Activated CD4-positive, alpha-beta memory T cell treated with anti-CD3 and anti-CD28 coated beads for 36 hours (primary cell): ENCODE measurements at regions not wholly inside any gene's neighbourhood (a gene's known extent, or its start where the extent isn't known, plus 50 kb on each side); places are given as distances from the start of the nearest gene placed in this dataset.

ENCODE experiments used
- CTCF ChIA-PET: fragments of 350-600 bp; sonication (Branson Sonifier 250); formaldehyde crosslinking; loops from one replicate; lab custom pipeline; 2021; ENCODE audit warnings: antibody characterized with exemption, inconsistent platforms; lab: Charles Lee
- POLR2A ChIA-PET: fragments of 350-600 bp; sonication (Branson Sonifier 250); formaldehyde crosslinking; loops from one replicate; lab custom pipeline; 2021; ENCODE audit warnings: antibody characterized with exemption; lab: Charles Lee
- DNase-seq: peaks from one replicate; pipeline ENCODE4 v3.0.0-alpha.2; 2020
- H3K27ac Mint-ChIP-seq: one replicate; pipeline ENCODE4 v1.8.0; 2021; ENCODE audit warnings: mixed read lengths
- H3K27me3 Mint-ChIP-seq: one replicate; pipeline ENCODE4 v1.8.0; 2021; ENCODE audit warnings: mixed read lengths
- H3K36me3 Mint-ChIP-seq: one replicate; pipeline ENCODE4 v1.8.0; 2021; ENCODE audit warnings: mixed read lengths
- H3K4me1 Mint-ChIP-seq: one replicate; pipeline ENCODE4 v1.8.0; 2021; ENCODE audit warnings: low read depth, mixed read lengths
- H3K4me3 Mint-ChIP-seq: one replicate; pipeline ENCODE4 v1.8.0; 2021; ENCODE audit warnings: mild to moderate bottlenecking, mixed read lengths
- H3K9me3 Mint-ChIP-seq: one replicate; pipeline ENCODE4 v1.8.0; 2021; ENCODE audit warnings: mixed read lengths
- intact Hi-C: fragments of 100-400 bp; cut with micrococcal nuclease; formaldehyde crosslinking; loops from one replicate; pipeline ENCODE4 v1.15.1; 2023

DNA sequence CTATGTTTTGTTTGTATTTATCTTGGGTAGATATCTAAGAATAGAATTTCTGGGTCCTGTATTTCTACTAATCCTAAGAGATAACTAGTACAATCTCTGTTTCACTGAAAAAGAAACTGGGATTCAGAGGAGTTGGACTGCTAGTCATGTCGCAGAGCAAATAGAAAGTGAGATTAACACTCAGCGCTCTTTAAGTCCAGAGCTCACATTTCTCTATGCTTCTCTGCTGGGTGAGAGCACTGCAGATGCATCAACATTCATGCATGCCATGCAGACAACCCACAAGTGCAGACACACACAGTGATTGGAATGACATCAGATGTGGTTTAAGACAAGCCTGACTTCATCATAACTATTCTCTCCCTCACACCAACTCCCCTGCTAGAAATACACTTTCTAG lies 563.8 kb downstream of the TDRD15 start:
- peaks cover 4% of the 10 kb centered on the region for H3K9me3 Mint-ChIP-seq
- POLR2A ChIA-PET, result no interaction called here

DNA sequence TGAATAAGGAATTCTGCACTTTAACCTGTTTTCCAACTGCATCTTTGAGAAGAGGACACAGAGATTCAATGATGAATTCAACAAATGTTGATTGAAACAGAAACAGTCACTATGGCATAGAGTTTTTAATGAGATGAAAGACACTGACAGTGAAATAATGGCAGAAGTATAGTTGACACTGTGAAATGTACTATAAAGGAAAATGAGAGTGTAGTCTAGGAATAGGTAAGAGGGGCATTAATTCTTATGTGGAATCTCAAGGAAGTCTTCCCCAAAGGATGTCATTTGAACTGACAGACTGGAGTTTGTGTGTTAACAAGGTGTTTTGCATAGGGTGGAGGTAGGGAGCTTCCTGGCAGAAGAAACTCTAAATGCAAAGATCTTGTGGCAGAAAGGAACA lies 566.2 kb downstream of the TDRD15 start:
- H3K4me1 Mint-ChIP-seq, result no peaks in the 10 kb centered on the region
- ChIA-PET POLR2A (no interaction called here), CTCF (no interaction called here)
- no peaks in the 10 kb centered on the region for H3K9me3 Mint-ChIP-seq
- H3K36me3 Mint-ChIP-seq, result no peaks in the 10 kb centered on the region
- H3K27ac Mint-ChIP-seq, result no peak overlapping the region
- H3K27me3 Mint-ChIP-seq, result no peaks in the 10 kb centered on the region
- DNase-seq, result no peak
- intact Hi-C loops, result no loop called here
- no peak overlapping the region for H3K4me3 Mint-ChIP-seq

More for the DNA sequence above, 563.8 kb downstream of the TDRD15 start:
- no peak overlapping the region for H3K4me3 Mint-ChIP-seq
- no peaks in the 10 kb centered on the region for H3K36me3 Mint-ChIP-seq
- no peak for DNase-seq
- H3K4me1 Mint-ChIP-seq, result no peaks in the 10 kb centered on the region
- no peaks in the 10 kb centered on the region for H3K27me3 Mint-ChIP-seq
- no peak overlapping the region for H3K27ac Mint-ChIP-seq
- CTCF ChIA-PET, result no interaction called here
- intact Hi-C loops, result no loop called here

DNA sequence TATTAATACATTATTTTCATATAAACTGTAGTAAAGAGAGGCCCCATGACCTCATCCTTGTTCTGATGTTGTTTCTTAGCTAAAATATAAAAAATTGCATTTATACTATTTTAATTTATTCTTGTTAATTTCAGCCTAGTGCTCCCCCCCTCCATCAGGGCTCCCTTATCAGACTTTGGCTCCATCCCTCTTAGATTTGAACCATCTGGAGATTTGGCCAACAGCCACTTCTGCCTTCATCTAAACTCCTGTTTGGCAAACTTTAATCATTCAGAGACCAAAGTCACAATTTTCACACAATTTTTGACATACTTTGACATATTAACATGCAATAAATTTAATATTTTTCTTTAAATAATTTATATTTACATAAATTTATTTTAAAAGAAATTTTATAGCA lies 569.3 kb downstream of the TDRD15 start:
- H3K9me3 Mint-ChIP-seq, result no peaks in the 10 kb centered on the region
- ChIA-PET POLR2A (no interaction called here), CTCF (no interaction called here)
- no peak overlapping the region for H3K4me3 Mint-ChIP-seq
- no peak for DNase-seq
- no peaks in the 10 kb centered on the region for H3K36me3 Mint-ChIP-seq
- H3K4me1 Mint-ChIP-seq, result no peaks in the 10 kb centered on the region
- intact Hi-C loops, result no loop called here
- no peak overlapping the region for H3K27ac Mint-ChIP-seq
- no peaks in the 10 kb centered on the region for H3K27me3 Mint-ChIP-seq

DNA sequence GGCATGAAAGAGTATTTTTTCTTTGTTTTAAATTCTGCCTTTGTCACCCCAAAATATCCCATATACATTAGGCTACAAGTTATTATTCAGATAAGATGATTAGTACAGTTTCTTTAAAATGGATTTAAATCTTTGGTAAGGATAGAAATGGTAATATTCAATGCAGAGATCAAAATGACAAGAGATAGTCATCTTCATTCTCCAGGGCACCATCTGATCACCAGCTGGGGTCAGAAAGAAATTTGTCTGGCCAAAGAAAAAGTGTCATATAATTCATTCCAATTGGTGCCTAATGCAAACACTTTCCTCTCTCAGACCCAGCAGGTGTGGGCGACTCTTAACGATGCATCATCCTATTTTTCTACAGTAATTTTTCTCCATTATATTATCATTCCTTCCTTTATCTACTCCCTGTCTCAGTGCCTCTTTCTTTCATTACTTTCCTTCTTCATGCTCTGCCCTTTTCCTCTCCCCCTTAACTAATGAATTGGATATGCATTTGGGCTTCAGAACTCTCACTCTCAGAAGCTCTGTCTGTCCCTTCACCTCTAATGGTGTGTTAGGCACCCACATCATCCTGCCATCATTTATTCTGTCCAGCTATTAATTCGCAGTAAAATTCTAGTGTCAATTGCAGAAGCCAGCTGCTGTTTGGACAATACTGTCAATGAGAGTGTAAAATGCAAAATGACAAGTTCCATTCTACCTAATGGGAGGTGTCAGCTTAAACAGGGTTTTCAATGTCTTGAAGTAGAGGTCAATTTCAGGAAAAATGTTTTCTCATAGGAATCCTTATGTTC lies 570.5 kb downstream of the TDRD15 start:
- ChIA-PET POLR2A (no interaction called here), CTCF (no interaction called here)
- H3K4me3 Mint-ChIP-seq, result no peak overlapping the region
- H3K4me1 Mint-ChIP-seq, result no peaks in the 10 kb centered on the region
- H3K9me3 Mint-ChIP-seq, result peaks cover 7% of the 10 kb centered on the region
- DNase-seq, result no peak
- H3K27ac Mint-ChIP-seq, result no peak overlapping the region
- no peaks in the 10 kb centered on the region for H3K36me3 Mint-ChIP-seq
- H3K27me3 Mint-ChIP-seq, result no peaks in the 10 kb centered on the region
- intact Hi-C loops, result no loop called here

DNA sequence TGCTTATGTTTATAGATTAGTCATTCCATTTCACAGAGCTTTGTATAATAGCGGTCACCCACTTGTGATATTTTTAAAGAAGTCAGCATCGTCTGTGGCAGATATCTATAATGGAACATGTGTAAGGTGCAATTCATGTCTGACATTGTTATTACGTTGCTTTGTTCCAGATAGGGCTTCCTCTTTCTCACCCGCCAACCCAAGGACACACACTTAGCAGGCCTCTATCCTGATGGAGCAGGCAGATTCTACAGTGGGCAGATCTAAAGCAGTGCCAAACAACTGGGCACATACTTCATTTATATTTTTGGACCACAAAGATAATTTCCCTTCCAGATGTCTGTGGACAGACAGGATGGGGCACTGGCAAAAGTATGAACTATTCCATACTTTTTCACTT lies 573.1 kb downstream of the TDRD15 start:
- Mint-ChIP-seq H3K27ac (no peak overlapping the region), H3K36me3 (no peaks in the 10 kb centered on the region), H3K27me3 (no peaks in the 10 kb centered on the region), H3K4me3 (no peak overlapping the region), H3K9me3 (peaks cover 7% of the 10 kb centered on the region), H3K4me1 (no peaks in the 10 kb centered on the region)
- no peak for DNase-seq
- ChIA-PET POLR2A (no interaction called here), CTCF (no interaction called here)
- intact Hi-C loops, result no loop called here

DNA sequence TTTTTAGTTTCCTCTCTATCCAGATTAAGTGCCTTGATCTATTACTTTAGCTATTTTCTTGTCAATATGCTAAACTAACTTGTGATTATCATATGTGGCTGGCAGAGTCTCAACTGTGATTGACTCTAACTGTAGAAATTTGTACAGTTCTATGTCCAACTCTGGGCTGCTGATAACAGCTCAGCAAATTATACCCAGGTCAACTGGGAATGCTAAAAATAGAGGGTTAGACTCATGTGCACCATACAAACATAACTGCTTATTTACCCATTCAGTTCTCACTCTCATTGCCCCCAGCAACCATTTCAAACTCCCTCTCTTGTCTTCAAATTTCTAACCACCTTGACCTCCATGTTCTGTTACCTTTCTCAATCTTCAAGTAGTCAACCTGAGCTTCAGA lies 576.9 kb downstream of the TDRD15 start:
- H3K4me1 Mint-ChIP-seq, result no peaks in the 10 kb centered on the region
- no peaks in the 10 kb centered on the region for H3K27me3 Mint-ChIP-seq
- H3K4me3 Mint-ChIP-seq, result no peak overlapping the region
- peaks cover 13% of the 10 kb centered on the region for H3K9me3 Mint-ChIP-seq
- no peak for DNase-seq
- H3K36me3 Mint-ChIP-seq, result no peaks in the 10 kb centered on the region
- intact Hi-C loops, result no loop called here
- ChIA-PET CTCF (no interaction called here), POLR2A (no interaction called here)
- H3K27ac Mint-ChIP-seq, result no peak overlapping the region

DNA sequence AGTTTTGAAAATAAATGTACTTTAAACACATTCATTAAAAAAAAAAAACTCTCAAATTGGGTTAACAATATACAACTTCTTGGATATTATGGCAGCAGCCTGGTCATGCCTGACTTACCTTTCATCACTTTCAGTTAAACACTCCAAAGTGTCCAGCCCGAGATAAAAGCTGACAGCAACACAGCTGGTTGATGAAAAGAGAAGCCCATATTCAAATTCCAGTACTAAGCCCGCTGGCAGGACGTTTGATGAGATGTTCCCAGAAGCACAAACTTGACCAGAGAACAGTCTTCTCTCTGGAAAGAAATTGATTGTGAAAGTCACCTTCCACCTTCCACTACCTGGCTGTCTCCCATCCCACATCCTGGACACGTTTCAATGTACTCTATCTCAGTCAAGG lies 586.3 kb downstream of the TDRD15 start:
- Mint-ChIP-seq H3K9me3 (peaks cover 4% of the 10 kb centered on the region), H3K4me3 (no peak overlapping the region), H3K4me1 (no peaks in the 10 kb centered on the region), H3K27ac (no peak overlapping the region), H3K27me3 (no peaks in the 10 kb centered on the region), H3K36me3 (no peaks in the 10 kb centered on the region)
- no peak for DNase-seq
- intact Hi-C loops, result no loop called here
- CTCF ChIA-PET, result no interaction called here
- POLR2A ChIA-PET, result no interaction called here

DNA sequence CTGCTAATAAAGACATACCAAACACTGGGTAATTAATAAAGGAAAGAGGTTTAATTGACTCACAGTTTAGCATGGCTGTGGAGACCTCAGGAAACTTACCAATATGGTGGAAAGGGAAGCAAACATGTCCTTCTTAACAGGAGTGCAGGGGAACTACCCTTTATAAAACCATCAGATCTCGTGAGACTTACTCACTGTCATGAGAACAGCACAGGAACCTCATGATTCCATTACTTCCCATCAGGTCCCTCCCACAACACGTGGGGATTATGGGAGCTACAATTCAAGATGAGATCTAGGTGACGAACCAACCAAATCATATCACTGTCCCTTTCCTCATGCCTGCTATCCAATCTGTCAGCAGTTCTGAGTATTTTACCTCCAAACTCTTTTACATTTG lies 586.7 kb downstream of the TDRD15 start:
- Mint-ChIP-seq H3K36me3 (no peaks in the 10 kb centered on the region), H3K27me3 (no peaks in the 10 kb centered on the region), H3K9me3 (peaks cover 2% of the 10 kb centered on the region), H3K4me3 (no peak overlapping the region), H3K27ac (no peak overlapping the region), H3K4me1 (no peaks in the 10 kb centered on the region)
- intact Hi-C loops, result no loop called here
- DNase-seq, result no peak
- ChIA-PET POLR2A (no interaction called here), CTCF (no interaction called here)

DNA sequence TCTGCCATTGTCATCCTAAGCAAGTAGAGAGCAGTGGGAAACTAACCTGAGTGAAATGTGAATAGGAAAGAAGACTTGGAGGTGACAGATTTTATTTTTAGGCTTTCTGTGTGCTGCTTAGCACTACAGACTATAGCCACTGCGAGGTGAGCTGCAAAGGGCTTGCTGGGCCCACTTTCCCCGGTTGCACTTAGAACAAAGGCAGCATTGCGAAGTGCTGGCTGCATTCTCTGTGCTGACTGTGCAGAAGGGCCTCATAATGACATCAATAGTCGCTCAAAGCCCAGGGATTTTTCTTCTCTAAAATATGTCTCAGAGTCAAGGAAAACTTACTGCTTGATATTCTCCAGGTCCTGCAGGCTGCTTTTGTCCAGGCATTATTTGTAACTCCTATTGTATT lies 592.1 kb downstream of the TDRD15 start:
- H3K27ac Mint-ChIP-seq, result no peak overlapping the region
- no peak for DNase-seq
- no peaks in the 10 kb centered on the region for H3K36me3 Mint-ChIP-seq
- H3K4me1 Mint-ChIP-seq, result no peaks in the 10 kb centered on the region
- intact Hi-C loops, result no loop called here
- ChIA-PET CTCF (no interaction called here), POLR2A (no interaction called here)
- H3K27me3 Mint-ChIP-seq, result no peaks in the 10 kb centered on the region
- no peak overlapping the region for H3K4me3 Mint-ChIP-seq
- H3K9me3 Mint-ChIP-seq, result peaks cover 8% of the 10 kb centered on the region

DNA sequence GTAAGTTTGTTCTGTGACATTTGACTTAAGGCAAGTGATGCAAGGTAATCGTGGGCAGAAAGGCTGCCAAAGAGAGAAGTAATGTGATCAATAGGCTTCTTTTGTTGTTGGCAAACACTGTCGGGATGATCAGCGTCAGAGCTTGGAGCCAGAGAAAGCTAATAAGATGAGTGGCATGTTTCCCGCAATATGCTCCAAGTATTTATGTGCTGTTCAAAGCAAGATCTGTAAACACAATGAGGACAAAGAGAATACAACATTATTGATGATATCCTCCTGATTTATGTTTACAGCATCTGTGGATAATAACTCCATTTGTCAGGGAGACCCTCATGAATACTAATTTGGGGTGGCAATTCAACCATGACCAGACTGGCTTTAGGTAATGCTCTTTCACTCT lies 603.3 kb downstream of the TDRD15 start:
- CTCF ChIA-PET, result no interaction called here
- Mint-ChIP-seq H3K4me3 (no peak overlapping the region), H3K27ac (no peak overlapping the region), H3K9me3 (peaks cover 20% of the 10 kb centered on the region), H3K27me3 (no peaks in the 10 kb centered on the region), H3K4me1 (no peaks in the 10 kb centered on the region), H3K36me3 (no peaks in the 10 kb centered on the region)
- intact Hi-C loops, result no loop called here
- DNase-seq, result no peak
- POLR2A ChIA-PET, result no interaction called here

DNA sequence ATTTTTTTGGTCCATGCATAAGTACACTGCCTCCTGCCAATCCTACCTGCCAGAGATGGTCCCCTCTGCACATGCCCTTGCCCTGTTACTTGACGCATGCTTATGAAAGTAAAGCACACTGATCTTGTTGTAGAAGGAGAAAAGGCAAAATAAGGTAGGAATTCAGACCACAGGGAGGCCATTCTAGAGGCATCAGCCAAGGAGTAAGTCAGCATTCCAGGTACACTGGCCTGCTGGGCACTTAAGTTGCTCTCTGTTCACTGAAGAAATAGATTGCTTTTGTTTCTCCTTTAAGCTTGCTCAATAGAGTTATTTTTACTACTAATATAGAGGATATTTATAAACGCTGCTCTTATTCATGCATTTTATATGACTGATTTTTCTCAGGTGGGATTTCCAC lies 604.4 kb downstream of the TDRD15 start:
- POLR2A ChIA-PET, result no interaction called here
- intact Hi-C loops, result no loop called here
- no peak overlapping the region for H3K4me3 Mint-ChIP-seq

DNA sequence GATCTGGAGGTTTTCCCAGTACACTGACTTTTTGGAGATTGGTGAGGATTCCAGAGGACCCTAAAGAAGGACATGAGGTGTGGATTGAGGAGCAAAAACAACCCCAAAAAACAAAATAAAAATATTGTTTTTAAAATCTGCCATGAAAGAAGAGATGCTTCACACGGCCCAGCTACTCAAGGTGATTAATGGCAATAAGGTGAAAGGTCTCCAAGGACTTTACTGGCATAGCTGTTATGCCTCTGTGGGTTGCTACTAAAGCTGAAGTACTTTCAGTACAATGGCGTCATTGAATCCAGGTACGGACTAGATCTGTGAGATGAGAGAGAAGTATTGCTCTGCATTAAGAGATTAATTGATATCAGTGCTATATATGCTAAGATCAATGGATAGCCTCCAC lies 606.4 kb downstream of the TDRD15 start:
- intact Hi-C loops, result no loop called here
- Mint-ChIP-seq H3K27ac (no peak overlapping the region), H3K4me1 (no peaks in the 10 kb centered on the region), H3K9me3 (peaks cover 16% of the 10 kb centered on the region), H3K27me3 (no peaks in the 10 kb centered on the region), H3K36me3 (no peaks in the 10 kb centered on the region), H3K4me3 (no peak overlapping the region)
- ChIA-PET CTCF (no interaction called here), POLR2A (no interaction called here)
- no peak for DNase-seq

More for the DNA sequence above, 604.4 kb downstream of the TDRD15 start:
- Mint-ChIP-seq H3K36me3 (no peaks in the 10 kb centered on the region), H3K27ac (no peak overlapping the region), H3K4me1 (no peaks in the 10 kb centered on the region), H3K9me3 (peaks cover 18% of the 10 kb centered on the region), H3K27me3 (no peaks in the 10 kb centered on the region)
- CTCF ChIA-PET, result no interaction called here
- no peak for DNase-seq

DNA sequence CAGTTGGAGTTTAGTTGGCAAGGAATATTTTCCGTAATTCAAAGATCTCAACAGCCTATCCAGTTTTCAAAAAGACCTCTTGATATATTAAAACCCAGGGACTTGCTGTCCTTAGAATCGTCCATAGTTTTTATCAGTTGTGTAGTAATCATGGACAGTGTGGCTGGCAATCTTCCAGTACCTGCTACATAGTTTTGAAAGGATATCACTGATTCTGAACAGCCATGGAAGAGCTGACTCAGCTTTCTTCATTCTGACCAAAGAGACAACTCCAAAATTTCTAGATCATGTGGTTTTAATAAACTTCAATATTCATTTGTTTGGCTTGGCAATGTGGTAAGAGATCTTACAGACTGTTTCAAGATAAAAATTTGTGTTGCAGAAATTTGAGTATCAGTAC lies 616.7 kb downstream of the TDRD15 start:
- Mint-ChIP-seq H3K4me3 (no peak overlapping the region), H3K27ac (no peak overlapping the region), H3K36me3 (no peaks in the 10 kb centered on the region), H3K9me3 (peaks cover 11% of the 10 kb centered on the region), H3K27me3 (no peaks in the 10 kb centered on the region), H3K4me1 (no peaks in the 10 kb centered on the region)
- intact Hi-C loops, result no loop called here
- ChIA-PET POLR2A (no interaction called here), CTCF (no interaction called here)
- no peak for DNase-seq
